ENCODE measurements at regions not wholly inside any gene's neighbourhood (a gene's known extent, or its start where the extent isn't known, plus 50 kb on each side); places are given as distances from the start of the nearest gene placed in this dataset.

- Mint-ChIP-seq H3K27me3 (ENCODE audit: low read depth) (peaks cover 22% of the 10 kb centered on the region), H3K4me1 (peaks cover 27% of the 10 kb centered on the region), H3K9me3 (no peaks in the 10 kb centered on the region), H3K36me3 (ENCODE audit: low read depth) (no peaks in the 10 kb centered on the region), H3K4me3 (no peak overlapping the region), H3K27ac (peak overlapping the region in 1 of 3 experiments; percentile 17)
- TF ChIP-seq, protein P1, sequence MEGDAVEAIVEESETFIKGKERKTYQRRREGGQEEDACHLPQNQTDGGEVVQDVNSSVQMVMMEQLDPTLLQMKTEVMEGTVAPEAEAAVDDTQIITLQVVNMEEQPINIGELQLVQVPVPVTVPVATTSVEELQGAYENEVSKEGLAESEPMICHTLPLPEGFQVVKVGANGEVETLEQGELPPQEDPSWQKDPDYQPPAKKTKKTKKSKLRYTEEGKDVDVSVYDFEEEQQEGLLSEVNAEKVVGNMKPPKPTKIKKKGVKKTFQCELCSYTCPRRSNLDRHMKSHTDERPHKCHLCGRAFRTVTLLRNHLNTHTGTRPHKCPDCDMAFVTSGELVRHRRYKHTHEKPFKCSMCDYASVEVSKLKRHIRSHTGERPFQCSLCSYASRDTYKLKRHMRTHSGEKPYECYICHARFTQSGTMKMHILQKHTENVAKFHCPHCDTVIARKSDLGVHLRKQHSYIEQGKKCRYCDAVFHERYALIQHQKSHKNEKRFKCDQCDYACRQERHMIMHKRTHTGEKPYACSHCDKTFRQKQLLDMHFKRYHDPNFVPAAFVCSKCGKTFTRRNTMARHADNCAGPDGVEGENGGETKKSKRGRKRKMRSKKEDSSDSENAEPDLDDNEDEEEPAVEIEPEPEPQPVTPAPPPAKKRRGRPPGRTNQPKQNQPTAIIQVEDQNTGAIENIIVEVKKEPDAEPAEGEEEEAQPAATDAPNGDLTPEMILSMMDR (IDR thresholded peaks at IDR 0.05; ENCODE audit: unreplicated experiment in 3 of 3), result no peak
Observed at GRCh38 chr11:112722876-112723275, 238.3 kb upstream of the NCAM1 start.

- H3K4me3 Mint-ChIP-seq, result no peak overlapping the region
- H3K36me3 Mint-ChIP-seq (ENCODE audit: low read depth), result no peaks in the 10 kb centered on the region
- no peaks in the 10 kb centered on the region for H3K9me3 Mint-ChIP-seq
- TF ChIP-seq, protein P1 (IDR thresholded peaks at IDR 0.05; ENCODE audit: unreplicated experiment in 3 of 3), result no peak
- peaks cover 32% of the 10 kb centered on the region for H3K27me3 Mint-ChIP-seq (ENCODE audit: low read depth)
- no peak overlapping the region for H3K27ac Mint-ChIP-seq
- H3K4me1 Mint-ChIP-seq, result peaks cover 17% of the 10 kb centered on the region
Observed at GRCh38 chr11:112723676-112724495, 237.3 kb upstream of the NCAM1 start.

- Mint-ChIP-seq H3K9me3 (no peaks in the 10 kb centered on the region), H3K4me1 (peaks cover 11% of the 10 kb centered on the region), H3K27me3 (ENCODE audit: low read depth) (peaks cover 33% of the 10 kb centered on the region), H3K4me3 (no peak overlapping the region), H3K27ac (no peak overlapping the region), H3K36me3 (ENCODE audit: low read depth) (no peaks in the 10 kb centered on the region)
- TF ChIP-seq, protein P1 (IDR thresholded peaks at IDR 0.05; ENCODE audit: unreplicated experiment in 3 of 3), result no peak
Observed at GRCh38 chr11:112724496-112724790, 236.8 kb upstream of the NCAM1 start.

- no peaks in the 10 kb centered on the region for H3K36me3 Mint-ChIP-seq (ENCODE audit: low read depth)
- H3K4me1 Mint-ChIP-seq, result peaks cover 11% of the 10 kb centered on the region
- no peak overlapping the region for H3K27ac Mint-ChIP-seq
- TF ChIP-seq, protein P1 (IDR thresholded peaks at IDR 0.05; ENCODE audit: unreplicated experiment in 3 of 3), result no peak
- peaks cover 33% of the 10 kb centered on the region for H3K27me3 Mint-ChIP-seq (ENCODE audit: low read depth)
- H3K9me3 Mint-ChIP-seq, result no peaks in the 10 kb centered on the region
- H3K4me3 Mint-ChIP-seq, result no peak overlapping the region
Observed at GRCh38 chr11:112725636-112726035, 235.6 kb upstream of the NCAM1 start.

DNA sequence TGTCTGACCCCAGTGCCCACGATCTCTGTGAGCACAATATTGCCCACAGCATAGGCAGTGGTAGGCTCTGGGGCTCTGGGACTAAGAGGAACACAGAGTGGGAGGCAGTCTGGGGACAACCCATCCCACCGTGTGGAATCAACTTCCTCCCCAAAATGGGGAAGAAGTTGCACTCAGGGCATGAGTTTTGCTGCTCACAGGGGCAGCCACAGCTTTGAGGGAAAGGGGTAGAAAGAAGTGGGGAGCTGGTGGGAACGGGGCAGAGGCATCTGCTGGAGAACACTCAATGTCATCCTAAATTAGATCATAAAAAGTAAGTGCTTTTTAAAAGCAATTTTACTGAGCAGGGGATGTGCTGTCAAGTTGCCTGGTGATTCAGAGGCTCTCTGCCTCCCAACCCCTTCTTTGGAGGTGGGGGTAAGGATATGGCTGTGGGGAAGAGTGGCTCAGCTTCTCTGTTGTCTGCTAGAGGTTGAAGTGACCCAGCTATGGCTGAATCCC is 233.8 kb upstream of the NCAM1 start:
- peaks cover 4% of the 10 kb centered on the region for H3K4me1 Mint-ChIP-seq
- no peak overlapping the region for H3K27ac Mint-ChIP-seq
- peaks cover 39% of the 10 kb centered on the region for H3K27me3 Mint-ChIP-seq (ENCODE audit: low read depth)
- H3K9me3 Mint-ChIP-seq, result no peaks in the 10 kb centered on the region
- H3K4me3 Mint-ChIP-seq, result no peak overlapping the region
- TF ChIP-seq, protein P1 (IDR thresholded peaks at IDR 0.05; ENCODE audit: unreplicated experiment in 3 of 3), result no peak
- no peaks in the 10 kb centered on the region for H3K36me3 Mint-ChIP-seq (ENCODE audit: low read depth)

DNA sequence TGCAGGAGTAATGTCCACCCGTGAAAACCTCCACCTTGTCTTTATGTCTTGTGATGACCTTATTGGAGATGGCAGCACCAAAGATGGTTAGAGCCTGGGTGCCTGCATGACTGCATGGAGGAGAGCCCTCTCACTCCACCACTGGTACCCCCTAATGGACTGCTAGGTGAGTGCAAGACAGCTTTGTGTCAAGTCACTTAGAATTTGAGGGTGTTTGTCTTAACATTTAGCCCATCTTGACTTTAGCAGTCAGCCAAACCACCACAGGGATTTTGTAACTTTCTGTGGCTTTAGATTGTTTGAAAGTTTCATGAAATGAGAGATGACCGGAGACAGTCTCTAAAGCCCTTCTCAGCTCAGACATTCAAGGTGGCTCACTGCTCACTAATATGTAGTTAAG is 232.9 kb upstream of the NCAM1 start:
- Mint-ChIP-seq H3K27me3 (ENCODE audit: low read depth) (peaks cover 42% of the 10 kb centered on the region), H3K4me1 (no peaks in the 10 kb centered on the region), H3K4me3 (no peak overlapping the region), H3K36me3 (ENCODE audit: low read depth) (no peaks in the 10 kb centered on the region), H3K27ac (no peak overlapping the region), H3K9me3 (no peaks in the 10 kb centered on the region)
- TF ChIP-seq, protein P1 (IDR thresholded peaks at IDR 0.05; ENCODE audit: unreplicated experiment in 3 of 3), result no peak
